ENCODE measurements at regions not wholly inside any gene's neighbourhood (a gene's known extent, or its start where the extent isn't known, plus 50 kb on each side); places are given as distances from the start of the nearest gene placed in this dataset.

DNA sequence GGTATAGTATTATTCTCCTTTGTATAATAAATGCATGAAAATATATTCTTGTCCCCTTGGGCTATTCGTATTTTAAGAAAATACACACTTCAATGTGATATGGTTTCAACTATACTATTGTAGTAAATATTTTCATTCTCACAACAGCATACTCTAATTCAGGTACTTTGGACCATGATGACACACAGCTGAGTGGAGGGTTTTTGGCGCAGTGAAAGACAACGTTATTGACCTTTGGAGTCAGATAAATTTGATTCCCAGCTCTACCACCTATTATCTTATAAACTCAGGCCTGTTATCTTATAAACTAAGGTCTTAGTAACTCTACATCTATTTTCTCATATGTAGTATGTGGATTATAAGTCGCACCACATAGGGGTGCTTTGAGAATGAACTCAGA, 895.9 kb upstream of the DDX18 start:
- TF ChIP-seq POLR2AphosphoS5 (IDR thresholded peaks at IDR 0.05; ENCODE audit: low read depth, low read length), result no peak
- TF ChIP-seq TAF1 (IDR thresholded peaks at IDR 0.05; ENCODE audit: borderline replicate concordance, low read depth, low read length), result no peak
